ENCODE measurements at regions not wholly inside any gene's neighbourhood (a gene's known extent, or its start where the extent isn't known, plus 50 kb on each side); places are given as distances from the start of the nearest gene placed in this dataset.

DNA sequence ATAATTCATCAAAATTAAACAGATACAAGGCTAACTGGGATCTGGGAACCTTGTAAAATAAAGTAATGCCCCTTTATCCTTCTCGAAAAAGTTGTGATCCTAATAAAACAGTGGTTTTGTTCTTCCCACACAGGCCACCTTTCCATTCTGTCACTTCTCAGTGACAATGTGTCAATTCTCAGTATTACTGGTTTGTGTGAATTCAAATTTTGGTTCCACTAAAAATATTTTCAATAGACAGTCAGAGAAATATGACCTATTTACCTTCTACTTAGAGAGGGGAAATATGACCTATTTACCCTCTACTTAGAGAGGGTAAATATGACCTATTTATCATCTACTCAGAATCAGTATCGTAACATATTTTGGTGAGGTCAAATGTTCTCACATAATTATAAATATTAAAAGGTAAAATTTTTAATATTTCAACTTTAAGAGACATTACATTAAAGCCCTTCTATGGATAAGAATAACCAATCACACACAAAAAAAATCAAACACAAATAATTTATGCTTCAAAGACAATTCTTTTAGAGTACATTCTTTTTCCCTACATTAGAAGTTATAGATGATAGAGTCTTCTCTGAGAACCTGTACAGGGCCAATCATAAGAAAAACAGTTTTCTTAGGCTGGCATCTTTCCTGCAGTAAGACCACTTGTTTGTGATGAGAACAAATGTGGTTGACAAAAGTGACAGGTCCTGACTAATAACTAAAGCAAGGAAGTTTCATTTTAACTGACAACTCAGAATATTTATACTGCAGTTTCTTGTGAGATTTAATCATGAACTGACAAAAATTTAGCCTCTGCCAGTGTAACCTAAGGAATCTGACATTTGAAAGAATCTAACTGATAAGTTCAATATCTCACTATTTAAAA is 323.3 kb downstream of the DIPK2A start:
- no peak for DNase-seq

GRCh38 chr3:144295613-144296012 is 324.0 kb downstream of the DIPK2A start:
- peak in 1 of 56 donors; percentile 3 for DNase-seq

DNA sequence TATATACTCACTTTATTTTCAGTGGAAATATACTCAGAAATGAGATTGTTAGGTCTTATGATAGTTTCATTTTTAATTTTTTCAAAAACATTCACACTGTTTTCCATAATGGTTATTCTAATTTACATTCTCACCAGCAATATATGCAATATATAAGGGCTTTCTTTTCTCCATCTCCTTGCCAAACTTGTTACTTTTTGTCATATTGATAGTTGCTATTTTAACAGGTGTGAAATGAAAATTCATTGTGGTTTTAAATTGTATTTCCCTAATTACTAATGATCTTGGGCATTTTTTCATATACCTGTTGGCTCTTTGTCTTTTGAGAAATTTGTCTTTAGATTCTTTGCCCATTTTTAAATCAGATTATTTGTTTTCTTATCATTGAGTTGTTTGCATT is 325.2 kb downstream of the DIPK2A start:
- no peak for DNase-seq

GRCh38 chr3:144301863-144302262 is 330.2 kb downstream of the DIPK2A start:
- no peak for DNase-seq

DNA sequence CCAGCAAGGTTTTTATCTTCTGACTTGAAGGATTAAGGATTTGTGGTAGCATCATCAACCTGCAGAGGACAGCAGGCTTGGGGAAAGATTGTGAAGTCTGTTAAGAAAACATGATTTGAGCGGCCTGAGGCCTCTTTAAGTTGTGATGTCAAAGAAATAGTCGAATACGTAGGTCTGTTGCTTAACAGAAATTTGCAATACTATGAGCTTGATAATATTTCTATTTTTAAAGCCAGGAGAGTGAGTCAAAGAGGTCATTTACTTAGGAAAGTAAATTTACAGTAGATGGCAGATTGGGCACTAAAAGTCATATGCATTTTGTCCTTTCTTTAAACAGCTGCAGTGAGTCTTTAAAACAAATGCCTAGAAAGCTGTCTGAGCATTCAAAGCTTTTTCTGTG is 336.3 kb downstream of the DIPK2A start:
- DNase-seq, result no peak

- DNase-seq, result no peak
Observed at GRCh38 chr3:144308396-144308795, 336.8 kb downstream of the DIPK2A start.

- DNase-seq, result no peak
Observed at GRCh38 chr3:144312702-144313101, 341.1 kb downstream of the DIPK2A start.

DNA sequence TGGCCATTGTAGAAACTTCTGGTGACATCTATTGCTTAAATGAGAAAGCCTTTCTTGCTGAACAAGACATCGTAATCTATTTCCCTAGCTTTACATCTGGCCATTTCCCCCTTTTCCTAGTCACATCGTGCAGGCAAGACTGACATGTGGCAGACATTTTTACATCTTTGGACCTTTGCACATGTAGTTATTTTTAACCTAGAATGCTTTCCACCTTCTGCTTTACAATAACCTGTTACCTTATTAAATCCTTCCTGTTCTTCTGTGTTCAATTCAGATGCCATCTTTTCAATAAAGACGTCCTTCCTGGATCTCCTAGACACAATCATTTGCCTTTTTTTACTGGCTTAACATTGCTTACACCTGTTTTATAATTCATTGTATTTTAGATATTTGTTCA is 343.3 kb downstream of the DIPK2A start:
- DNase-seq, result no peak

DNA sequence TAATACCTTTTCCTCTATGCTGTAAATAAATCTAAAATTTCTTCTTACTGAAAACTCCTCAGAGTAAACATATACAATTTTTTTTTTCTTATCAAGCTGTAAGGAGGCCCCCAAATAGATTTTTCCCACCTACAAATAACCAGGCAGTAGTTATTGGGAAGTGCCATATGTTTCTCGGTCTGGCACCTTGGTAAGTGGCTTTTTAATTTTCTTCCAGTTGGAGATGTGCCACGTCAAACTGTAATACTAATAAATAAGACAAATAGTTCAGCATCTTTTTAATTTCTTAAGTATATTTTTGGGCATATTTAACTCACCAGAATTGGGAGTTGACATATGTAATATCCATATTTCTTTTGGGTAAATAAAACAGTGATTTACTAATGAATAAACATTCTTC is 346.3 kb downstream of the DIPK2A start:
- no peak for DNase-seq

- no peak for DNase-seq
Observed at GRCh38 chr3:144324076-144324475, 352.5 kb downstream of the DIPK2A start.

DNA sequence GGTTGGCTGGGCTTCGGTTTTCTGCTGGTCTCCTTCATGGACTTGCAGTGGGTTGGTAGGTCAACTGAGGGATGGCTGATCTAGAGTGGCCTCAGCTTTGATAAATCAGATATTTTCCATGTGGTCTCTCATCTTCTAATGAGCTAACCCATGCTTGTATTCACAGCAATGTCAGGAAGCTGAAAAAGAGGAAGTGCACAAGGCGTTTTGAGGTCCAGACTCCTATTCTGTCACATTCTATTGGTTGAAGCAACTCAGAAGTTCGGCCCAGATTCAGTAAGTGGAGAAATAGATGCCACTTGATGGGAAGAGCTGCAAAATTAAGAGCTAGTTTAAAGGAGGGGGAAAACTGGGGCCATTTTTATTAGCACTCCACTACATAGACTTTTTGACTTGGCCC is 361.2 kb downstream of the DIPK2A start:
- no peak for DNase-seq

DNA sequence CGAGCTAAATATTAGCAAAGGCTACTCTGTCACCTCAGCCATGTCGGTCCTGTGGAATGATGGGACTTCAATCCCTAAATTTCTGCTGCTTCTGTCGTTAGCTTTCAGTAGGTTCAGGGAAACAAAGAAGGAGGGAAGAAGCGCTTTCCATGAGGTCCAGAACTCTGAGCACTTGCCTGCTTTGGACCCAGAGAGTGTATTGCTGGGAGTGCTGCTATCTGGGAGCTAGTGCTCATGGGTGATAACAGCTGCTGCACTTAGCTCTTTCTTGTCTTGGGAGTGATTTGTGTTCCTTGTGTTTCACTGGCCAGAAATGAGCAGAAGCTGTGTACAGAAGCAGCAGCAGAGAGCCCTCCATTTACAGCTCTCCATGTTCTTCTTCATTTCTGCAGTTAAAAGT is 369.8 kb downstream of the DIPK2A start:
- peak in 1 of 56 donors; percentile 1 for DNase-seq

DNA sequence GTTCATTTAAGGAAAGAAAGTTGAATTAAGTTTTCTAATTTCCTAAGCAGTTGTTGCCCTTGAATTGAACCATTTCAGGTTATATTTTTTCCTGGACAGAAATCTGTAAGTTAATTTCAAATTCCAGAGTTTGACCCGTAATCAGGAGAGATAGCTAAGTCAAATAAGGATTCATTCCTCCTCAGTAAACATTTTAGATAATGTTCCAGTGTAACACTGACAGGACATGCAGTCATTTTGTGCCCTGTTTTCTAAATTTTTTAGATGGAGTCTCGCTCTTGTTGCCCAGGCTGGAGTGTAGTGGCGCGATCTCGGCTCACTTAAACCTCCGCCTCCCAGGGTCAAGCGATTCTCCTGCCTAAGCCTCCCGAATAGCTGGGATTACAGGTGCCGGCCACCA is 371.7 kb downstream of the DIPK2A start:
- DNase-seq, result no peak

DNA sequence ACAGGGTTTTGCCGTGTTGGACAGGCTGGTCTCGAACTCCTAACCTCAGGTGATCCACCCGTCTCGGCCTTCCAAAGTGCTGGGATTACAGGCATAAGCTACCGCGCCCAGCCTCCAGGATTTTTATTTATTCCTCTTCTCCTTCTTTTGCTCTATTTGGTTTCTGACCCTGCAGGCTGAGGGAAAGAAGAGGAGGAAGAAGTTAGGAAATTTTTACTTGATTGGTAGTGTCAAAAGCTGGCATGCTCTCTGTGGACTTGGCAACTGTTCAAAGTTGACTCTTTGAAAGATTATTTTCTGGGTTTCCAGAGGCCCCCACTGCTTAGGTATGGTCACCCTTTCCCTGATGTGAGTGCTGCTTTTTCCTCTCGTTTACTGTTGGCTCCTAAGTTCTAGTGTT is 372.2 kb downstream of the DIPK2A start:
- DNase-seq, result no peak

- DNase-seq, result no peak
Observed at GRCh38 chr3:144344925-144345548, 373.4 kb downstream of the DIPK2A start.

GRCh38 chr3:144350125-144350524 is 378.5 kb downstream of the DIPK2A start:
- DNase-seq, result no peak

- DNase-seq, result no peak
Observed at GRCh38 chr3:144351011-144351410, 379.4 kb downstream of the DIPK2A start.

- no peak for DNase-seq
Observed at GRCh38 chr3:144351773-144352365, 380.2 kb downstream of the DIPK2A start.

DNA sequence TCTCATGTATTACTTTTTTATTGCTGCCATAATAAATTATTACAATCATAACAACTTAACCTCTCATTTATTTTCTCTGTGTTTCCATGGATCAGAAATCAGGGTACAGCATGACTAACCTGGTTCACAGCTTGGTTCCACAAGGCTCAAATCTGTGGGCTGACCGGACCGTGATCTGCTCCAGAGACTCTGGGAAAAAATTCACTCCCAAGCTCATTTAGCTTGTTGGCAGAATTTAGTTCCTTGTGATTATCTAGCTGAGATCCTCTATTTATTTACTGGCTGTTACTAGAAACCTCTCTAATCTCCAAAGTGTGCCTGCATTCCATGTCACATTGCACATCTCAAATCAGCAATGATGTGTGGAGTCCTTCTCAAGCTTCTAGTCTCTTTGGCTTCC is 386.6 kb downstream of the DIPK2A start:
- DNase-seq, result no peak

- DNase-seq, result no peak
Observed at GRCh38 chr3:144361002-144361401, 389.4 kb downstream of the DIPK2A start.

- DNase-seq, result no peak
Observed at GRCh38 chr3:144362126-144362525, 390.5 kb downstream of the DIPK2A start.

DNA sequence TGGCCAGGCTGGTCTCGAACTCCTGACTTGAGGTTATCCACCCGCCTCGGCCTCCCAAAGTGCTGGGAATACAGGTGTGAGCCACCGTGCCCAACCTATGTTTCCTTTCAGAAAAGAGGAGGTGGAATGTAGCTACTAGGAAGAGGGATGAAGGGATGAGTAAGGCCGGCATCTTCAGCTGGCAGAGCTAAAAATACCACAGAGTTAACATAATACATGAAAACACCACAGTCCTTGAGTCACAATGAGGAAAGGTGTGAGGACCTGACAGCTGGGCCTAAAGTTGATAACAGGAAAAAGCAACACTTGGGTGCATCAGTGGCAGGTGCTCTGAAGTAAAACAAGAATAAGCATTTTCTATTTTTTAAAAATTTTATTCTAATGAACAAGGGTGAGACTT is 392.2 kb downstream of the DIPK2A start:
- DNase-seq, result no peak

DNA sequence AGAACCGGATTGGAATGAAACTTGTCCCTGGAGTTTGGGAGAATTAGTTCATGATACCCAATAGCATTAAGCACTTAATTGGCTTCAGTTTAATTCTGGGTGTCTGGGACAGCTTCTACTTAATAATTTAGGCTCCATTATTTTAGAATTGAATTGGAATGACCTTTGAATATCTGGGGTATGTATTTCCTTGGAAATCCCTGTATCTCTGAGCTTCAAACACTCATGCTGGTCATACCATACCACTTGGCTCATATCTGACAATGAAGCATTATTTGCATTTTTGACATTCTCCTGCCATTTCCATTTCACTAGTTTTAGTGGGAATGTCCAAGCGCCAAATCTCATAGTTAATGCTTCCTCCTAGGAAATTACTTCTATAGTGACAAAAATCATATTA is 393.1 kb downstream of the DIPK2A start:
- no peak for DNase-seq
